ENCODE measurements at regions not wholly inside any gene's neighbourhood (a gene's known extent, or its start where the extent isn't known, plus 50 kb on each side); places are given as distances from the start of the nearest gene placed in this dataset.
"Not testable (repeated sequence)": the region's sequence is repeated elsewhere in the genome, so short reads cannot be mapped to it uniquely, and the experiment has no call there.

GRCh38 chr13:22948421-22948820, 232.4 kb upstream of the SGCG start:
- ChIA-PET POLR2A (no interaction called here), CTCF (no interaction called here)
- DNase-seq (ENCODE audit: low read depth, low spot score), result no peak
- H3K4me3 ChIP-seq (ENCODE audit: low read depth, low read length), result no peak overlapping the region
- no peak for TF ChIP-seq CTCF (IDR thresholded peaks at IDR 0.05; ENCODE audit: insufficient read depth, low read length, missing control alignments)

DNA sequence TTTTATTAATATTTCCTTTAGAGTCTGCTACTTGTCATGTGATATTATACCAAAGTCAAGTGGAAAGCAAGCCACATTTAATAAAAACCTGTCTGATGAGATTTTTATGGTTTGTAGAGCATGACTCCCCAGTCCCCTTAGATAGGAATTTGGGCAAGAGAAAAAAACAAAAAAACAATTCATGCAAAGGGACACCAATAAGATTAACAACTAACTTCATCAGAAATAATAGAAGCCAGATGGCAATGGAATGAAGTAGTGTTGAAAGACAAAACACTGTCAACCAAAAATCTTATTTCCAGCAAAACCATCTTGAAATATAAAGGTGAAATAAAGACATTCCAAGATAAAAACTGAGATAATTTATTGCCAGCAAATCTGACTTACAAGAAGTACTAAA, 228.8 kb upstream of the SGCG start:
- H3K4me3 ChIP-seq (ENCODE audit: low read depth, low read length); DNase-seq (ENCODE audit: low read depth, low spot score); CTCF ChIA-PET; POLR2A ChIA-PET: not testable (repeated sequence)

DNA sequence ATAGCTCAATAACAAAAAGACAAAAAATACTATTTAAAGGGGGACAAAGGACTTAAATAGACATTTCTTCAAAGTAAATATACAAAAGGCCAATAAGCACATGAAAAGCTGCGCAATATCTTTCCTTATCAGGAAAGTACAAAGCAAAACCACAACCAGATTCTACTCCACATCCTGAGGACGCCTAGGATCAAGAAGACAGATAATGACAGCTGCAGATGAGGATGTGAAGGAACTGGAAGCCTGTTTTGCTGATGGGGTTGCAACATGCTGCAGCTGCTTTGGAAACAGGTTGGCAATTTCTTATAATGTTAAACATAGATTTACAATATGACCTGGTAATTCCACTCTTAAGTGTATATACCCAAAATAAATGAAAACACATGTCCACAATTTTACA, 225.6 kb upstream of the SGCG start:
- CTCF ChIA-PET; POLR2A ChIA-PET; H3K4me3 ChIP-seq (ENCODE audit: low read depth, low read length); DNase-seq (ENCODE audit: low read depth, low spot score): not testable (repeated sequence)

- H3K4me3 ChIP-seq (ENCODE audit: low read depth, low read length); DNase-seq (ENCODE audit: low read depth, low spot score); CTCF ChIA-PET; POLR2A ChIA-PET: not testable (repeated sequence)
These were observed 224.2 kb upstream of the SGCG start for GRCh38 chr13:22956456-22957115.

GRCh38 chr13:22959859-22960258, 220.9 kb upstream of the SGCG start:
- DNase-seq (ENCODE audit: low read depth, low spot score); H3K4me3 ChIP-seq (ENCODE audit: low read depth, low read length); CTCF ChIA-PET; POLR2A ChIA-PET: not testable (repeated sequence)

- DNase-seq (ENCODE audit: low read depth, low spot score), result no peak
- ChIA-PET POLR2A (no interaction called here), CTCF (no interaction called here)
- no peak overlapping the region for H3K4me3 ChIP-seq (ENCODE audit: low read depth, low read length)
- no peak for TF ChIP-seq CTCF (IDR thresholded peaks at IDR 0.05; ENCODE audit: insufficient read depth, low read length, missing control alignments)
These were observed 220.0 kb upstream of the SGCG start for GRCh38 chr13:22960827-22961226.

GRCh38 chr13:22961342-22961741, 219.4 kb upstream of the SGCG start:
- CTCF ChIA-PET, result not testable (repeated sequence)

DNA sequence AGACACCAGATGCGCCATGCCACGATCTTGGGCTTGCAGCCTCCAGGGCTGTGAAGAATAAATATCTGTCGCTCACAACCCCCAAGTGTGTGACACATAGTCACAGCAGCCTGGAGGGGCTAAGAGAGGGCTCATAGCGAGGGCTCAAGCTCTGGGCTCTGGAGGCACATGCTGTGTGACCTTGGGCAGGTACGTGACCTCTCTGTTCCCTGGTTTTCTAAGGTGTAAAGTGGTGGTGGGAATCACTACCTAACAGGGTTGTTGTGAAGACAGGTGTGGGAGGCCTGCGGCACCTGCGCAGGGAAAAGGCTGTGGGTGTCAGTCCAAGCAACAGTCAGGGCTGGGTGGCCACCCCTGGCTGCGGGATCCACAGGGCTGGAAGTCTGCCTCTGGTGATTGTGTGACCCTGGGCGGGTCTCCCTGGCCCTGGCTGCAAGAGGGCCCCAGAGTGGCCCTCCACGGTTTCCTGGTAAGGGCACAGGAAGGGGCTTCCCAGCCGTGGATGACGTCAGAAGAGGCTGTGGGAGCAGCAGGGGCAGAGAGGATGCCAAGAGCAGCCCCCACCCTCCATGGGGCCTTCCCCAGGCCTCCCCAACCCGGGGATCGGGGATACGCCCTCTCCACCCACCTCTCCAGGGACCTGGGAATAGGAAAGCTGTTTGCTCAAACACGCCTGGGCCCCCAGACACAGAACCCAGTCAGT, 218.8 kb upstream of the SGCG start:
- TF ChIP-seq CTCF (IDR thresholded peaks at IDR 0.05; ENCODE audit: insufficient read depth, low read length, missing control alignments), result no peak
- no peak for DNase-seq (ENCODE audit: low read depth, low spot score)
- CTCF ChIA-PET, result no interaction called here
- POLR2A ChIA-PET, result no interaction called here
- no peak overlapping the region for H3K4me3 ChIP-seq (ENCODE audit: low read depth, low read length)

More at GRCh38 chr13:22961342-22961741, 219.4 kb upstream of the SGCG start:
- POLR2A ChIA-PET; DNase-seq (ENCODE audit: low read depth, low spot score); H3K4me3 ChIP-seq (ENCODE audit: low read depth, low read length): not testable (repeated sequence)

GRCh38 chr13:22963384-22964053, 217.3 kb upstream of the SGCG start:
- POLR2A ChIA-PET, result not testable (repeated sequence)

More at GRCh38 chr13:22963384-22964053, 217.3 kb upstream of the SGCG start:
- H3K4me3 ChIP-seq (ENCODE audit: low read depth, low read length); DNase-seq (ENCODE audit: low read depth, low spot score); CTCF ChIA-PET: not testable (repeated sequence)
